ENCODE measurements at regions not wholly inside any gene's neighbourhood (a gene's known extent, or its start where the extent isn't known, plus 50 kb on each side); places are given as distances from the start of the nearest gene placed in this dataset.

- CTCF ChIA-PET, result no interaction called here
- no peaks in the 10 kb centered on the region for H3K9me1 ChIP-seq (replicated peaks; ENCODE audit: control insufficient read depth, extremely low read depth, insufficient read depth, low read length)
- H3K36me3 ChIP-seq (ENCODE audit: control insufficient read depth in 2 of 2, extremely low read depth in 1 of 2, insufficient read depth in 2 of 2, low read length in 2 of 2), result no peaks in the 10 kb centered on the region
- no peaks in the 10 kb centered on the region for H3K79me2 ChIP-seq (ENCODE audit: control insufficient read depth, insufficient read depth, low read length)
- H3K27ac ChIP-seq (ENCODE audit: insufficient read depth, low read depth, low read length), result no peak overlapping the region
- no peaks in the 10 kb centered on the region for H3K9me3 ChIP-seq (replicated peaks; ENCODE audit: control insufficient read depth, insufficient read depth, low read length)
- DNase-seq (ENCODE audit: low read depth, low spot score), result no peak
- no peaks in the 10 kb centered on the region for H3K4me1 ChIP-seq (ENCODE audit: control insufficient read depth, extremely low read depth, insufficient read depth, low read length)
- TF ChIP-seq JUN (IDR thresholded peaks at IDR 0.05; ENCODE audit: borderline replicate concordance, insufficient read depth, insufficient read length, low read depth), result no peak
- intact Hi-C loops (cut with micrococcal nuclease), result no loop called here
- H3K27me3 ChIP-seq (ENCODE audit: control insufficient read depth in 2 of 2, insufficient read depth in 2 of 2, low read length in 2 of 2), result no peaks in the 10 kb centered on the region
- no peak overlapping the region for H2AFZ ChIP-seq (ENCODE audit: low read depth, low read length)
- no peaks in the 10 kb centered on the region for H4K20me1 ChIP-seq (replicated peaks; ENCODE audit: control insufficient read depth, extremely low read depth, insufficient read depth, low read length)
- no peak overlapping the region for H3K9ac ChIP-seq (replicated peaks; ENCODE audit: extremely low read depth, insufficient read depth, low read length)
- no peak overlapping the region for H3K4me2 ChIP-seq (ENCODE audit: insufficient read depth, low read length)
- POLR2A ChIA-PET, result no interaction called here
- dilution Hi-C loops (cut with MboI; ENCODE audit: extremely low pct_ligation_motif_present, low sequenced_read_pairs), result no loop called here
- BruUV-seq (replicated peaks), result no TSS peak
- no peak for FAIRE-seq
- no peak overlapping the region for H3K4me3 ChIP-seq (replicated peaks in 1 of 3; ENCODE audit: insufficient read depth in 1 of 3, low read depth in 1 of 3, low read length in 3 of 3)
These were observed 83.8 kb upstream of the AKR1E2 start for GRCh38 chr10:4742217-4742616.

GRCh38 chr10:4740471-4740870 lies 85.5 kb upstream of the AKR1E2 start:
- Histone ChIP-seq H3K27me3 (ENCODE audit: control insufficient read depth in 2 of 2, insufficient read depth in 2 of 2, low read length in 2 of 2) (no peaks in the 10 kb centered on the region), H3K4me2 (ENCODE audit: insufficient read depth, low read length) (no peak overlapping the region), H3K4me1 (ENCODE audit: control insufficient read depth, extremely low read depth, insufficient read depth, low read length) (no peaks in the 10 kb centered on the region), H3K9ac (replicated peaks; ENCODE audit: extremely low read depth, insufficient read depth, low read length) (no peak overlapping the region), H4K20me1 (replicated peaks; ENCODE audit: control insufficient read depth, extremely low read depth, insufficient read depth, low read length) (no peaks in the 10 kb centered on the region), H3K4me3 (replicated peaks in 1 of 3; ENCODE audit: insufficient read depth in 1 of 3, low read depth in 1 of 3, low read length in 3 of 3) (no peak overlapping the region), H3K9me3 (replicated peaks; ENCODE audit: control insufficient read depth, insufficient read depth, low read length) (no peaks in the 10 kb centered on the region), H3K36me3 (ENCODE audit: control insufficient read depth in 2 of 2, extremely low read depth in 1 of 2, insufficient read depth in 2 of 2, low read length in 2 of 2) (no peaks in the 10 kb centered on the region), H3K79me2 (ENCODE audit: control insufficient read depth, insufficient read depth, low read length) (no peaks in the 10 kb centered on the region), H3K27ac (ENCODE audit: insufficient read depth, low read depth, low read length) (no peak overlapping the region), H3K9me1 (replicated peaks; ENCODE audit: control insufficient read depth, extremely low read depth, insufficient read depth, low read length) (no peaks in the 10 kb centered on the region), H2AFZ (ENCODE audit: low read depth, low read length) (no peak overlapping the region)
- POLR2A ChIA-PET, result no interaction called here
- no peak for FAIRE-seq
- CTCF ChIA-PET, result interaction anchor here (1.0 kb wide), 1 partner anchor 24 kb away, joined by 3 read pairs; no protein-coding TSS in a partner anchor
- intact Hi-C loops (cut with micrococcal nuclease) (no loop called here), dilution Hi-C loops (cut with MboI; ENCODE audit: extremely low pct_ligation_motif_present, low sequenced_read_pairs) (no loop called here)
- TF ChIP-seq, protein P1, sequence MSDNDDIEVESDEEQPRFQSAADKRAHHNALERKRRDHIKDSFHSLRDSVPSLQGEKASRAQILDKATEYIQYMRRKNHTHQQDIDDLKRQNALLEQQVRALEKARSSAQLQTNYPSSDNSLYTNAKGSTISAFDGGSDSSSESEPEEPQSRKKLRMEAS (IDR thresholded peaks at IDR 0.05; ENCODE audit: insufficient read depth, insufficient read length), result no peak
- TF ChIP-seq EZH2 (IDR thresholded peaks at IDR 0.05; ENCODE audit: borderline replicate concordance, low read depth, low read length, severe bottlenecking) (no peak), POLR2A (IDR thresholded peaks at IDR 0.05; ENCODE audit: low read depth, low read length) (no peak), POLR2AphosphoS5 (IDR thresholded peaks at IDR 0.05; ENCODE audit: insufficient read depth, low read depth, low read length) (no peak), FOS (IDR thresholded peaks at IDR 0.05; ENCODE audit: borderline replicate concordance, insufficient read depth, low read length) (no peak)
- no TSS peak for BruUV-seq (replicated peaks)
- DNase-seq (ENCODE audit: low read depth, low spot score), result no peak
